ENCODE measurements at regions not wholly inside any gene's neighbourhood (a gene's known extent, or its start where the extent isn't known, plus 50 kb on each side); places are given as distances from the start of the nearest gene placed in this dataset.

DNA sequence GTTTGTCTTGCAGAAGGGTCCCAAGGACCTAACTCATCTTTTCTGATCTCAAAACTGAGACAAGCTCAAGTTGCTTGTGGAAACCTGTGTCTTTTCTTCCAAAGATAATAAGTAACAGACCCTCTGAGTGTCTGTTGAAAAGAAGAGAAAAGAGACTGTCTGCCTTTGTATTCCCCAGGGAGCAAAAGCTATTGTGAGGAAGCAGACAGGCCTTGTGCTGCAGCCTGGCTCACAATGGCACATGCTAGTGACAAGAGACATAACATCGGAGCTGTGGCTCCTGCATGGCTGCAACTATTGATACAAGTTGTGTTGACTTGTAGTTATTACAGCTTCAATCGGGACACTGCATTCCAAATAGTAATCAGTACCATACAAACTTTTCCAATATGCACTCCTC is 202.9 kb downstream of the DKK1 start:
- Histone ChIP-seq H4K8ac (replicated peaks; ENCODE audit: insufficient read length, low read depth, low read length) (no peak overlapping the region), H4K5ac (ENCODE audit: insufficient read length, low read depth, low read length) (no peak overlapping the region), H3K27me3 (ENCODE audit: insufficient read depth, low read length) (no peaks in the 10 kb centered on the region), H3K23me2 (ENCODE audit: insufficient read length, low read depth, low read length, poor library complexity, severe bottlenecking) (no peaks in the 10 kb centered on the region), H3K79me2 (ENCODE audit: insufficient read depth, low read length) (no peaks in the 10 kb centered on the region), H3K23ac (ENCODE audit: insufficient read length, low read depth, low read length) (no peak overlapping the region), H3K27ac (ENCODE audit: insufficient read length, low read depth, low read length) (no peak overlapping the region), H3K9me3 (ENCODE audit: control insufficient read depth, low read depth, low read length) (peaks cover 1% of the 10 kb centered on the region), H2BK120ac (ENCODE audit: low read depth, low read length, poor library complexity, severe bottlenecking) (no peak overlapping the region), H3K56ac (ENCODE audit: insufficient read length, low read depth, low read length) (no peak overlapping the region), H3K4me2 (ENCODE audit: insufficient read depth, insufficient read length, low read length) (no peak overlapping the region), H2AFZ (ENCODE audit: low read length) (no peak overlapping the region), H3K18ac (ENCODE audit: insufficient read length, low read depth, low read length) (no peak overlapping the region), H3K79me1 (ENCODE audit: insufficient read depth, low read depth, low read length, poor library complexity, severe bottlenecking) (no peaks in the 10 kb centered on the region), H2BK20ac (ENCODE audit: low read depth, low read length, poor library complexity, severe bottlenecking) (no peak overlapping the region), H2BK5ac (ENCODE audit: insufficient read length, low read length) (no peak overlapping the region), H3T11ph (ENCODE audit: low read length) (no peak overlapping the region), H2BK12ac (ENCODE audit: insufficient read length, low read depth, low read length) (no peak overlapping the region), H4K91ac (ENCODE audit: insufficient read length, low read depth, low read length) (no peak overlapping the region), H3K4ac (ENCODE audit: low read depth, low read length) (no peak overlapping the region), H3K4me1 (ENCODE audit: insufficient read depth, low read length) (no peaks in the 10 kb centered on the region), H2AK5ac (ENCODE audit: insufficient read length, low read length) (no peak overlapping the region), H3K9ac (ENCODE audit: extremely low read depth, insufficient read length, low read length) (no peak overlapping the region), H4K20me1 (ENCODE audit: control insufficient read depth, insufficient read depth, insufficient read length) (no peaks in the 10 kb centered on the region), H3K14ac (ENCODE audit: insufficient read depth, low read length) (no peak overlapping the region), H2BK15ac (ENCODE audit: low read depth, low read length) (no peak overlapping the region)
- Mint-ChIP-seq H3K27me3 (ENCODE audit: low read depth) (no peaks in the 10 kb centered on the region), H3K36me3 (ENCODE audit: insufficient read depth in 1 of 3, low read depth in 3 of 3) (peaks cover 3 to 12% (median 7%) of the 10 kb centered on the region in 3 experiments; a peak in 6 of 7 replicates), H3K4me1 (peaks cover 6 to 8% of the 10 kb centered on the region in 2 experiments; a peak in 3 of 4 replicates), H3K4me3 (no peak overlapping the region), H3K9me3 (peaks cover 15 to 18% of the 10 kb centered on the region in 2 experiments), H3K27ac (no peak overlapping the region)
- TF ChIP-seq, protein P1, sequence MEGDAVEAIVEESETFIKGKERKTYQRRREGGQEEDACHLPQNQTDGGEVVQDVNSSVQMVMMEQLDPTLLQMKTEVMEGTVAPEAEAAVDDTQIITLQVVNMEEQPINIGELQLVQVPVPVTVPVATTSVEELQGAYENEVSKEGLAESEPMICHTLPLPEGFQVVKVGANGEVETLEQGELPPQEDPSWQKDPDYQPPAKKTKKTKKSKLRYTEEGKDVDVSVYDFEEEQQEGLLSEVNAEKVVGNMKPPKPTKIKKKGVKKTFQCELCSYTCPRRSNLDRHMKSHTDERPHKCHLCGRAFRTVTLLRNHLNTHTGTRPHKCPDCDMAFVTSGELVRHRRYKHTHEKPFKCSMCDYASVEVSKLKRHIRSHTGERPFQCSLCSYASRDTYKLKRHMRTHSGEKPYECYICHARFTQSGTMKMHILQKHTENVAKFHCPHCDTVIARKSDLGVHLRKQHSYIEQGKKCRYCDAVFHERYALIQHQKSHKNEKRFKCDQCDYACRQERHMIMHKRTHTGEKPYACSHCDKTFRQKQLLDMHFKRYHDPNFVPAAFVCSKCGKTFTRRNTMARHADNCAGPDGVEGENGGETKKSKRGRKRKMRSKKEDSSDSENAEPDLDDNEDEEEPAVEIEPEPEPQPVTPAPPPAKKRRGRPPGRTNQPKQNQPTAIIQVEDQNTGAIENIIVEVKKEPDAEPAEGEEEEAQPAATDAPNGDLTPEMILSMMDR (conservative IDR thresholded peaks at IDR 0.05): no peak
- no CpG with 5 or more reads among the region's 2 CpGs for WGBS (ENCODE audit: extremely low coverage, insufficient read length, low lambda C conversion rate)
- no peak for DNase-seq
